HepG2 (cell line): ENCODE measurements at regions not wholly inside any gene's neighbourhood (a gene's known extent, or its start where the extent isn't known, plus 50 kb on each side); places are given as distances from the start of the nearest gene placed in this dataset.

Experiments
- ATAC-seq: fragments of 200-7000 bp; cut with Tn5 transposase; 3 replicates; pipeline ENCODE4 v1.9.1; 2020; ENCODE audit warnings: mild to moderate bottlenecking, moderate library complexity
- BruUV-seq: library from RNA; stranded (reverse); fragments of 400-500 nt; replicated peaks from 2 replicates; lab custom pipeline; 2021; lab: Mats Ljungman, UMichigan
- CTCF ChIA-PET: fragments of 300-600 bp; formaldehyde crosslinking; extraction: SDS; loops from one replicate; lab custom pipeline; 2021; ENCODE audit warnings: low total read pairs, inconsistent platforms, low intra/inter-chr PET ratio; lab: Yijun Ruan, JAX
- POLR2A ChIA-PET: fragments of 350-600 bp; sonication (Branson Sonifier 250); formaldehyde crosslinking; loops from one replicate; lab custom pipeline; 2020; ENCODE audit warnings: antibody characterized with exemption, inconsistent platforms; lab: Yijun Ruan, JAX
- DNase-seq: peaks from one replicate; pipeline ENCODE4 v3.0.0-alpha.2; 2015; ENCODE audit warnings: low spot score
- FAIRE-seq: peaks from 3 replicates; lab custom pipeline; 2011; peaks lifted over from hg19 to GRCh38; lab: Jason Lieb, UNC
- H2AFZ ChIP-seq: one replicate; pipeline ENCODE4 v1.6.1; 2011; ENCODE audit warnings: low read length, inconsistent platforms
- H3K27ac ChIP-seq: fragments of 300-600 bp; 3 replicates; pipeline ENCODE4 v1.8.0; 2011; ENCODE audit warnings: mixed run types, mild to moderate bottlenecking, mixed read lengths, low read length, inconsistent platforms; ENCODE audit not compliant: insufficient read depth; ENCODE audit errors: extremely low read length
- H3K27me3 ChIP-seq, 2 experiments: fragments of 200-600 bp in 1 of 2; 2 replicates in 1 of 2; 3 replicates in 1 of 2; pipeline versions ENCODE4 v1.6.0 to v1.8.0; 2011; ENCODE audit warnings: low read length in 2 of 2, mild to moderate bottlenecking in 2 of 2, moderate library complexity in 2 of 2, inconsistent platforms in 1 of 2; ENCODE audit not compliant: insufficient read depth in 2 of 2, control insufficient read depth in 1 of 2
- H3K36me3 ChIP-seq, 2 experiments: fragments of 200-600 bp in 1 of 2; replicated peaks in 1 of 2; 2 replicates in 1 of 2; 3 replicates in 1 of 2; pipeline versions ENCODE4 v1.5.1 to v1.8.0; 2011; ENCODE audit warnings: low read length in 2 of 2, inconsistent platforms in 1 of 2; ENCODE audit not compliant: insufficient read depth in 2 of 2, control insufficient read depth in 1 of 2
- H3K4me1 ChIP-seq: 2 replicates; pipeline ENCODE4 v1.5.1; 2012; ENCODE audit warnings: low read length, inconsistent platforms; ENCODE audit not compliant: insufficient read depth
- H3K4me2 ChIP-seq: 2 replicates; pipeline ENCODE4 v1.6.0; 2011; ENCODE audit warnings: low read depth, low read length, inconsistent platforms
- H3K4me3 ChIP-seq, 3 experiments: fragments of 200-600 bp in 1 of 3; sonication (generic), shearing (Covaris generic) in 1 of 3; replicated peaks in 1 of 3; 2 replicates each; pipeline ENCODE4 v1.5.1; 2011 to 2016; ENCODE audit warnings: low read length in 3 of 3, inconsistent platforms in 2 of 3, low read depth in 2 of 3, mild to moderate bottlenecking in 2 of 3, control low read depth in 1 of 3, mixed read lengths in 1 of 3; ENCODE audit not compliant: insufficient read depth in 1 of 3
- H3K79me2 ChIP-seq: one replicate; pipeline ENCODE4 v1.6.1; 2011; ENCODE audit warnings: low read length, inconsistent platforms; ENCODE audit not compliant: insufficient read depth
- H3K9ac ChIP-seq: 2 replicates; pipeline ENCODE4 v1.6.0; 2011; ENCODE audit warnings: mild to moderate bottlenecking, low read depth, low read length, inconsistent platforms; ENCODE audit not compliant: insufficient read depth
- H3K9me3 ChIP-seq: 2 replicates; pipeline ENCODE4 v1.5.1; 2012; ENCODE audit warnings: mild to moderate bottlenecking, low read length
- H4K20me1 ChIP-seq: 2 replicates; pipeline ENCODE4 v1.6.0; 2011; ENCODE audit warnings: inconsistent platforms, mild to moderate bottlenecking, low read length, moderate library complexity; ENCODE audit not compliant: insufficient read depth
- E2F1 ChIP-seq: sonication (generic); formaldehyde crosslinking; IDR thresholded peaks from 2 replicates; pipeline ENCODE4 v1.5.0; 2020; ENCODE audit warnings: missing genetic modification reagents
- HNRNPH1 ChIP-seq: fragments of 200-400 bp; formaldehyde crosslinking; optimal IDR thresholded peaks from 2 replicates; pipeline ENCODE3; 2017; ENCODE audit warnings: mild to moderate bottlenecking, low read depth, low read length
- KAT2B ChIP-seq: fragments of 150-350 bp; IDR thresholded peaks from 2 replicates; pipeline ENCODE4 v1.6.1; 2014; ENCODE audit warnings: low read depth, low read length, borderline replicate concordance
- NFYC ChIP-seq: IDR thresholded peaks from 2 replicates; pipeline ENCODE4 v1.6.1; 2016; ENCODE audit warnings: missing genetic modification reagents, missing compliant biosample characterization
- NR2F1 ChIP-seq, 2 experiments: fragments of 450-650 bp in 1 of 2; formaldehyde crosslinking in 1 of 2; IDR thresholded peaks; 2 replicates each; pipeline versions ENCODE4 v1.5.0 to v1.6.1; 2016 to 2020; ENCODE audit warnings: mild to moderate bottlenecking in 1 of 2, missing compliant biosample characterization in 1 of 2, missing genetic modification reagents in 1 of 2, moderate library complexity in 1 of 2
- RFX1 ChIP-seq: fragments of 450-650 bp; IDR thresholded peaks from 2 replicates; pipeline ENCODE4 v1.6.1; 2017
- TBP ChIP-seq: sonication (generic); formaldehyde crosslinking; IDR thresholded peaks from 2 replicates; pipeline ENCODE4 v1.5.0; 2020; ENCODE audit warnings: missing genetic modification reagents
- ZNF33A ChIP-seq: sonication (generic); formaldehyde crosslinking; IDR thresholded peaks from 2 replicates; pipeline ENCODE4 v1.5.1; 2020; ENCODE audit warnings: missing genetic modification reagents, mild to moderate bottlenecking, moderate library complexity, borderline replicate concordance
- ZNF446 ChIP-seq: sonication (generic); formaldehyde crosslinking; IDR thresholded peaks from 2 replicates; pipeline ENCODE4 v1.5.0; 2020; ENCODE audit warnings: mild to moderate bottlenecking, missing genetic modification reagents
- ZNF563 ChIP-seq: sonication (generic); formaldehyde crosslinking; IDR thresholded peaks from 2 replicates; pipeline ENCODE4 v1.8.0; 2022; ENCODE audit warnings: mild to moderate bottlenecking, moderate library complexity, missing genetic modification reagents
- ZNF766 ChIP-seq: sonication (generic); formaldehyde crosslinking; IDR thresholded peaks from 2 replicates; pipeline ENCODE4 v1.5.0; 2020; ENCODE audit warnings: missing genetic modification reagents, borderline replicate concordance
- WGBS: methylation state at CpG from one replicate; pipeline ENCODE4 v1.1.6; 2017; ENCODE audit warnings: low lambda C conversion rate; 5-methylcytosine and 5-hydroxymethylcytosine counted together
- in situ Hi-C: cut with HindIII; loops from 2 replicates; pipeline ENCODE4 v1.10.0; 2017; ENCODE audit warnings: low pct_unique_long_range_greater_than_20kb; ENCODE audit not compliant: extremely low pct_ligation_motif_present
- intact Hi-C: fragments of 100-400 bp; cut with micrococcal nuclease; formaldehyde crosslinking; loops from one replicate; pipeline ENCODE4 v1.10.0; 2022; ENCODE audit not compliant: unreplicated experiment
- TF ChIP-seq, protein P1 (sequence below): sonication (generic); formaldehyde crosslinking; IDR thresholded peaks from 2 replicates; pipeline ENCODE4 v1.4.0; 2020; ENCODE audit warnings: missing genetic modification reagents, borderline replicate concordance
- TF ChIP-seq, protein P2 (sequence below): sonication (generic); formaldehyde crosslinking; IDR thresholded peaks from 2 replicates; pipeline ENCODE4 v1.5.0; 2020; ENCODE audit warnings: missing genetic modification reagents
- TF ChIP-seq, protein P3 (sequence below): sonication (generic); formaldehyde crosslinking; IDR thresholded peaks from 2 replicates; pipeline ENCODE4 v1.4.0; 2020; ENCODE audit warnings: mild to moderate bottlenecking, missing genetic modification reagents
- TF ChIP-seq, protein P4 (sequence below): sonication (generic); formaldehyde crosslinking; conservative IDR thresholded peaks from 2 replicates; pipeline ENCODE4 v1.8.0; 2022; ENCODE audit warnings: low read depth, missing genetic modification reagents

GRCh38 chr7:26584326-26584725 is 280.1 kb downstream of the SKAP2 start (continued):
- TF ChIP-seq, protein P1, sequence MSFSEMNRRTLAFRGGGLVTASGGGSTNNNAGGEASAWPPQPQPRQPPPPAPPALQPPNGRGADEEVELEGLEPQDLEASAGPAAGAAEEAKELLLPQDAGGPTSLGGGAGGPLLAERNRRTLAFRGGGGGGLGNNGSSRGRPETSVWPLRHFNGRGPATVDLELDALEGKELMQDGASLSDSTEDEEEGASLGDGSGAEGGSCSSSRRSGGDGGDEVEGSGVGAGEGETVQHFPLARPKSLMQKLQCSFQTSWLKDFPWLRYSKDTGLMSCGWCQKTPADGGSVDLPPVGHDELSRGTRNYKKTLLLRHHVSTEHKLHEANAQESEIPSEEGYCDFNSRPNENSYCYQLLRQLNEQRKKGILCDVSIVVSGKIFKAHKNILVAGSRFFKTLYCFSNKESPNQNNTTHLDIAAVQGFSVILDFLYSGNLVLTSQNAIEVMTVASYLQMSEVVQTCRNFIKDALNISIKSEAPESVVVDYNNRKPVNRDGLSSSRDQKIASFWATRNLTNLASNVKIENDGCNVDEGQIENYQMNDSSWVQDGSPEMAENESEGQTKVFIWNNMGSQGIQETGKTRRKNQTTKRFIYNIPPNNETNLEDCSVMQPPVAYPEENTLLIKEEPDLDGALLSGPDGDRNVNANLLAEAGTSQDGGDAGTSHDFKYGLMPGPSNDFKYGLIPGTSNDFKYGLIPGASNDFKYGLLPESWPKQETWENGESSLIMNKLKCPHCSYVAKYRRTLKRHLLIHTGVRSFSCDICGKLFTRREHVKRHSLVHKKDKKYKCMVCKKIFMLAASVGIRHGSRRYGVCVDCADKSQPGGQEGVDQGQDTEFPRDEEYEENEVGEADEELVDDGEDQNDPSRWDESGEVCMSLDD (CRISPR knock-in tag): no peak
- TF ChIP-seq, protein P2, sequence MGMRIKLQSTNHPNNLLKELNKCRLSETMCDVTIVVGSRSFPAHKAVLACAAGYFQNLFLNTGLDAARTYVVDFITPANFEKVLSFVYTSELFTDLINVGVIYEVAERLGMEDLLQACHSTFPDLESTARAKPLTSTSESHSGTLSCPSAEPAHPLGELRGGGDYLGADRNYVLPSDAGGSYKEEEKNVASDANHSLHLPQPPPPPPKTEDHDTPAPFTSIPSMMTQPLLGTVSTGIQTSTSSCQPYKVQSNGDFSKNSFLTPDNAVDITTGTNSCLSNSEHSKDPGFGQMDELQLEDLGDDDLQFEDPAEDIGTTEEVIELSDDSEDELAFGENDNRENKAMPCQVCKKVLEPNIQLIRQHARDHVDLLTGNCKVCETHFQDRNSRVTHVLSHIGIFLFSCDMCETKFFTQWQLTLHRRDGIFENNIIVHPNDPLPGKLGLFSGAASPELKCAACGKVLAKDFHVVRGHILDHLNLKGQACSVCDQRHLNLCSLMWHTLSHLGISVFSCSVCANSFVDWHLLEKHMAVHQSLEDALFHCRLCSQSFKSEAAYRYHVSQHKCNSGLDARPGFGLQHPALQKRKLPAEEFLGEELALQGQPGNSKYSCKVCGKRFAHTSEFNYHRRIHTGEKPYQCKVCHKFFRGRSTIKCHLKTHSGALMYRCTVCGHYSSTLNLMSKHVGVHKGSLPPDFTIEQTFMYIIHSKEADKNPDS: no peak
- TF ChIP-seq ZNF33A (CRISPR knock-in tag): no peak

DNA sequence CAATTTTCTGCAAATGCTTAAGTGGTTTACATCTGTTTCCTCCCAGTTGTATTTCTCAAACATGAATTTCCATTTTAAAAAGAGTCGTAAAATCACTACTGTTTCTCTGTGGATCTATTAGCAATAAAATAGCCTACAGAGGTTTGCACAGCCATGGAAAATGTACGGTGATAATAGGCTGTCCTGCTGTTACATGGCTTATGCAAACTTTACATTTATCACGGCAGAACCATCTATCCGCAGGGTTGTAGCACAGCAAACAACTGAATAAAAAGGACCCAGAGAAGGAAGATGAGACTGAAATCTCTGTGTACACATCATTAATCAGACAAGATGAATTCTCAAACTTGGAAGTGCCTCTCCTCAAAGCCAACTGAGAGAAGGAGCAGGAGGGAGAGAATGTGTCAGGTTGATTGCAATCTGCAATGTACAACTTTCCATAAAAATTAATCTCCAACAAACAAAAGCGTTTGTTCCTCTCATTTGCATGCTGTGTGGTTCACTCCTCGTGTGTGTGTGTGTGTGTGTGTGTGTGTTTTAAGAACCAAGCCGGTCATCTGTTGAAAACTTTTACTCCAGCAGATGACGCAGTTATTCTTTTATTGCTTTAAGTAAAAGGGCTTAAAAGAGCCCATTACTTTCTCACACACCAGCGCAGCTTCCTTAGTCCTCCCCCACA is 279.3 kb downstream of the SKAP2 start:
- intact Hi-C loops (no loop called here), in situ Hi-C loops (no loop called here)
- no peak for DNase-seq
- POLR2A ChIA-PET: no interaction called here
- no peak for ATAC-seq
- no peak overlapping the region for H3K4me2 ChIP-seq
- H3K79me2 ChIP-seq: no peaks in the 10 kb centered on the region
- 31% methylated on average over 9 of the region's 9 CpGs for WGBS
- H3K4me1 ChIP-seq: no peaks in the 10 kb centered on the region
- no peak overlapping the region for H3K4me3 ChIP-seq
- no peak overlapping the region for H3K27ac ChIP-seq
- H3K27me3 ChIP-seq: peaks cover 0 to 40% of the 10 kb centered on the region in 2 experiments; a peak in 4 of 5 replicates
- no peaks in the 10 kb centered on the region for H4K20me1 ChIP-seq
- BruUV-seq: no TSS peak
- no peaks in the 10 kb centered on the region for H3K9me3 ChIP-seq
- CTCF ChIA-PET: no interaction called here
- no peak for FAIRE-seq
- H3K36me3 ChIP-seq: no peaks in the 10 kb centered on the region
- no peak overlapping the region for H3K9ac ChIP-seq
- H2AFZ ChIP-seq: no peak overlapping the region
- TF ChIP-seq ZNF563 (CRISPR knock-in tag): no peak
- TF ChIP-seq ZNF766 (CRISPR knock-in tag): no peak
- no peak for TF ChIP-seq HNRNPH1
- TF ChIP-seq NFYC (CRISPR knock-in tag): no peak
- TF ChIP-seq RFX1: no peak
- no peak for TF ChIP-seq ZNF446
- no peak for TF ChIP-seq KAT2B
- TF ChIP-seq, protein P3, sequence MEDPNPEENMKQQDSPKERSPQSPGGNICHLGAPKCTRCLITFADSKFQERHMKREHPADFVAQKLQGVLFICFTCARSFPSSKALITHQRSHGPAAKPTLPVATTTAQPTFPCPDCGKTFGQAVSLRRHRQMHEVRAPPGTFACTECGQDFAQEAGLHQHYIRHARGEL: no peak
- TF ChIP-seq E2F1 (CRISPR knock-in tag): no peak
- TF ChIP-seq, protein P4, sequence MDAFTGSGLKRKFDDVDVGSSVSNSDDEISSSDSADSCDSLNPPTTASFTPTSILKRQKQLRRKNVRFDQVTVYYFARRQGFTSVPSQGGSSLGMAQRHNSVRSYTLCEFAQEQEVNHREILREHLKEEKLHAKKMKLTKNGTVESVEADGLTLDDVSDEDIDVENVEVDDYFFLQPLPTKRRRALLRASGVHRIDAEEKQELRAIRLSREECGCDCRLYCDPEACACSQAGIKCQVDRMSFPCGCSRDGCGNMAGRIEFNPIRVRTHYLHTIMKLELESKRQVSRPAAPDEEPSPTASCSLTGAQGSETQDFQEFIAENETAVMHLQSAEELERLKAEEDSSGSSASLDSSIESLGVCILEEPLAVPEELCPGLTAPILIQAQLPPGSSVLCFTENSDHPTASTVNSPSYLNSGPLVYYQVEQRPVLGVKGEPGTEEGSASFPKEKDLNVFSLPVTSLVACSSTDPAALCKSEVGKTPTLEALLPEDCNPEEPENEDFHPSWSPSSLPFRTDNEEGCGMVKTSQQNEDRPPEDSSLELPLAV (CRISPR knock-in tag): no peak
- TF ChIP-seq NR2F1 (CRISPR knock-in tag; IDR thresholded peaks at IDR 0.05): no peak
- TF ChIP-seq TBP (CRISPR knock-in tag): no peak
